ENCODE measurements at regions not wholly inside any gene's neighbourhood (a gene's known extent, or its start where the extent isn't known, plus 50 kb on each side); places are given as distances from the start of the nearest gene placed in this dataset.

GRCh38 chr11:104690241-104690640 lies 208.0 kb downstream of the CASP12 start:
- H3K9me3 ChIP-seq (ENCODE audit: low read length) = no peaks in the 10 kb centered on the region
- BruUV-seq (replicated peaks) = no TSS peak
- H2AFZ ChIP-seq (ENCODE audit: low read length) = no peak overlapping the region
- DNase-seq (ENCODE audit: low spot score) = no peak
- TF ChIP-seq ZNF704 (CRISPR knock-in tag; IDR thresholded peaks at IDR 0.05; ENCODE audit: borderline replicate concordance) (no peak), BRD4 (CRISPR knock-in tag; IDR thresholded peaks at IDR 0.05) (no peak), CREBL2 (CRISPR knock-in tag; IDR thresholded peaks at IDR 0.05; ENCODE audit: borderline replicate concordance) (no peak)
- WGBS (ENCODE audit: low lambda C conversion rate) = 0% methylated on average over 2 of the region's 2 CpGs
- in situ Hi-C loops (cut with HindIII; ENCODE audit: extremely low pct_ligation_motif_present, low pct_unique_long_range_greater_than_20kb) = no loop called here
- no peak for ATAC-seq
- H3K27ac ChIP-seq (ENCODE audit: extremely low read length, insufficient read depth, low read length) = no peak overlapping the region
- intact Hi-C loops (cut with micrococcal nuclease; ENCODE audit: unreplicated experiment) = no loop called here
- no peak overlapping the region for H3K9ac ChIP-seq (ENCODE audit: insufficient read depth, low read depth, low read length)
- H3K4me3 ChIP-seq (replicated peaks in 1 of 3; ENCODE audit: insufficient read depth in 1 of 3, low read depth in 2 of 3, low read length in 3 of 3) = no peak overlapping the region
- no peak for FAIRE-seq
- no peaks in the 10 kb centered on the region for H4K20me1 ChIP-seq (ENCODE audit: insufficient read depth, low read length)
- ChIA-PET CTCF (ENCODE audit: low intra/inter-chr PET ratio, low total read pairs) (no interaction called here), POLR2A (no interaction called here)
- H3K36me3 ChIP-seq (replicated peaks in 1 of 2; ENCODE audit: control insufficient read depth in 1 of 2, insufficient read depth in 2 of 2, low read length in 2 of 2) = no peaks in the 10 kb centered on the region
- no peaks in the 10 kb centered on the region for H3K27me3 ChIP-seq (ENCODE audit: control insufficient read depth in 1 of 2, insufficient read depth in 2 of 2, low read length in 2 of 2)
- no peaks in the 10 kb centered on the region for H3K79me2 ChIP-seq (ENCODE audit: insufficient read depth, low read length)
- no peak overlapping the region for H3K4me2 ChIP-seq (ENCODE audit: low read depth, low read length)
- H3K4me1 ChIP-seq (ENCODE audit: insufficient read depth, low read length) = no peaks in the 10 kb centered on the region

GRCh38 chr11:104688731-104689130 lies 209.5 kb downstream of the CASP12 start:
- H3K4me2 ChIP-seq (ENCODE audit: low read depth, low read length) = no peak overlapping the region
- intact Hi-C loops (cut with micrococcal nuclease; ENCODE audit: unreplicated experiment) (no loop called here), in situ Hi-C loops (cut with HindIII; ENCODE audit: extremely low pct_ligation_motif_present, low pct_unique_long_range_greater_than_20kb) (no loop called here)
- ChIA-PET POLR2A (no interaction called here), CTCF (ENCODE audit: low intra/inter-chr PET ratio, low total read pairs) (no interaction called here)
- 9% methylated on average over 4 of the region's 4 CpGs for WGBS (ENCODE audit: low lambda C conversion rate)
- H2AFZ ChIP-seq (ENCODE audit: low read length) = no peak overlapping the region
- ATAC-seq = no peak
- no peak overlapping the region for H3K4me3 ChIP-seq (replicated peaks in 1 of 3; ENCODE audit: insufficient read depth in 1 of 3, low read depth in 2 of 3, low read length in 3 of 3)
- H3K27me3 ChIP-seq (ENCODE audit: control insufficient read depth in 1 of 2, insufficient read depth in 2 of 2, low read length in 2 of 2) = no peaks in the 10 kb centered on the region
- no peak for DNase-seq (ENCODE audit: low spot score)
- BruUV-seq (replicated peaks) = no TSS peak
- H4K20me1 ChIP-seq (ENCODE audit: insufficient read depth, low read length) = no peaks in the 10 kb centered on the region
- no peaks in the 10 kb centered on the region for H3K4me1 ChIP-seq (ENCODE audit: insufficient read depth, low read length)
- H3K9ac ChIP-seq (ENCODE audit: insufficient read depth, low read depth, low read length) = no peak overlapping the region
- no peaks in the 10 kb centered on the region for H3K9me3 ChIP-seq (ENCODE audit: low read length)
- FAIRE-seq = no peak
- no peak overlapping the region for H3K27ac ChIP-seq (ENCODE audit: extremely low read length, insufficient read depth, low read length)
- no peaks in the 10 kb centered on the region for H3K79me2 ChIP-seq (ENCODE audit: insufficient read depth, low read length)
- H3K36me3 ChIP-seq (replicated peaks in 1 of 2; ENCODE audit: control insufficient read depth in 1 of 2, insufficient read depth in 2 of 2, low read length in 2 of 2) = no peaks in the 10 kb centered on the region
- TF ChIP-seq AGO1 (IDR thresholded peaks at IDR 0.05; ENCODE audit: low read depth, low read length, poor library complexity, severe bottlenecking) = no peak
- no peak for TF ChIP-seq RERE (CRISPR knock-in tag; IDR thresholded peaks at IDR 0.05; ENCODE audit: low read depth)
- TF ChIP-seq ZNF784 (CRISPR knock-in tag; IDR thresholded peaks at IDR 0.05; ENCODE audit: borderline replicate concordance) = no peak
- no peak for TF ChIP-seq DDIT3 (CRISPR knock-in tag; IDR thresholded peaks at IDR 0.05)
- no peak for TF ChIP-seq IRF1 (CRISPR knock-in tag; IDR thresholded peaks at IDR 0.05; ENCODE audit: low read depth)
- TF ChIP-seq ZNF274 (CRISPR knock-in tag; IDR thresholded peaks at IDR 0.05) = no peak
